Endothelial cell of umbilical vein (primary cell): ENCODE measurements at regions not wholly inside any gene's neighbourhood (a gene's known extent, or its start where the extent isn't known, plus 50 kb on each side); places are given as distances from the start of the nearest gene placed in this dataset.

ENCODE experiments used
- BruUV-seq: library from RNA; stranded (reverse); fragments of 400-500 nt; replicated peaks from 2 replicates; lab custom pipeline; 2021; lab: Mats Ljungman, UMichigan
- CTCF ChIA-PET: fragments of 300-600, 350-600 bp; sonication (Branson Sonifier 250); formaldehyde crosslinking; loops from one replicate; lab custom pipeline; 2021; ENCODE audit warnings: antibody characterized with exemption, inconsistent platforms; lab: Charles Lee
- POLR2A ChIA-PET: fragments of 300-600, 350-600 bp; sonication (Branson Sonifier 250); formaldehyde crosslinking; loops from one replicate; lab custom pipeline; 2021; ENCODE audit warnings: antibody characterized with exemption, inconsistent platforms; lab: Charles Lee
- DNase-seq: peaks from one replicate; pipeline ENCODE4 v3.0.0-alpha.2; 2011; ENCODE audit warnings: low read depth, low spot score
- FAIRE-seq: peaks from 2 replicates; lab custom pipeline; 2011; peaks lifted over from hg19 to GRCh38; lab: Jason Lieb, UNC
- H2AFZ ChIP-seq: 2 replicates; pipeline ENCODE4 v1.6.0; 2012; ENCODE audit warnings: low read depth, low read length, control low read depth, inconsistent platforms
- H3K27ac ChIP-seq: 2 replicates; pipeline ENCODE4 v1.5.1; 2011; ENCODE audit warnings: low read depth, mild to moderate bottlenecking, control low read depth, low read length, moderate library complexity; ENCODE audit not compliant: insufficient read depth
- H3K27me3 ChIP-seq, 2 experiments: 2 replicates each; pipeline versions ENCODE4 v1.6.0 to v1.6.1; 2011; ENCODE audit warnings: low read length in 2 of 2, mixed read lengths in 1 of 2; ENCODE audit not compliant: control insufficient read depth in 2 of 2, insufficient read depth in 2 of 2
- H3K36me3 ChIP-seq, 2 experiments: 2 replicates in 1 of 2; 3 replicates in 1 of 2; pipeline ENCODE4 v1.5.1; 2011; ENCODE audit warnings: low read length in 2 of 2, mild to moderate bottlenecking in 1 of 2, moderate library complexity in 1 of 2; ENCODE audit not compliant: control insufficient read depth in 2 of 2, insufficient read depth in 2 of 2; ENCODE audit errors: extremely low read depth in 1 of 2
- H3K4me1 ChIP-seq: 3 replicates; pipeline ENCODE4 v1.5.1; 2011; ENCODE audit warnings: mild to moderate bottlenecking, low read length; ENCODE audit not compliant: control insufficient read depth, insufficient read depth; ENCODE audit errors: extremely low read depth
- H3K4me2 ChIP-seq: 2 replicates; pipeline ENCODE4 v1.6.1; 2011; ENCODE audit warnings: low read length, control low read depth, mixed read lengths; ENCODE audit not compliant: insufficient read depth
- H3K4me3 ChIP-seq, 3 experiments: fragments of 200-600 bp in 1 of 3; sonication (generic), shearing (Covaris generic) in 1 of 3; replicated peaks in 1 of 3; 2 replicates each; pipeline ENCODE4 v1.5.1; 2011 to 2016; ENCODE audit warnings: control low read depth in 3 of 3, low read length in 3 of 3, mild to moderate bottlenecking in 2 of 3, inconsistent platforms in 1 of 3, low read depth in 1 of 3, moderate library complexity in 1 of 3; ENCODE audit not compliant: insufficient read depth in 1 of 3
- H3K79me2 ChIP-seq: 2 replicates; pipeline ENCODE4 v1.6.0; 2012; ENCODE audit warnings: low read length, inconsistent platforms; ENCODE audit not compliant: control insufficient read depth, insufficient read depth
- H3K9ac ChIP-seq: replicated peaks from 2 replicates; pipeline ENCODE3; 2011; ENCODE audit warnings: low read length, control low read depth; ENCODE audit not compliant: insufficient read depth; ENCODE audit errors: extremely low read depth
- H3K9me1 ChIP-seq: replicated peaks from 3 replicates; pipeline ENCODE4 v1.6.0; 2011; ENCODE audit warnings: mild to moderate bottlenecking, low read length; ENCODE audit not compliant: control insufficient read depth, insufficient read depth; ENCODE audit errors: extremely low read depth
- H3K9me3 ChIP-seq: replicated peaks from 2 replicates; pipeline ENCODE4 v1.5.1; 2012; ENCODE audit warnings: low read length, inconsistent platforms; ENCODE audit not compliant: control insufficient read depth, insufficient read depth
- H4K20me1 ChIP-seq: replicated peaks from 2 replicates; pipeline ENCODE3; 2011; ENCODE audit warnings: mild to moderate bottlenecking, low read length; ENCODE audit not compliant: control insufficient read depth, insufficient read depth; ENCODE audit errors: extremely low read depth
- EZH2 ChIP-seq: IDR thresholded peaks from 2 replicates; pipeline ENCODE4 v1.6.1; 2012; ENCODE audit warnings: borderline replicate concordance, low read depth, mild to moderate bottlenecking, moderate library complexity, low read length, inconsistent platforms; ENCODE audit not compliant: severe bottlenecking
- FOS ChIP-seq: IDR thresholded peaks from 2 replicates; pipeline ENCODE4 v1.6.1; 2011; ENCODE audit warnings: mild to moderate bottlenecking, low read length, moderate library complexity, borderline replicate concordance; ENCODE audit not compliant: insufficient read depth
- GATA2 ChIP-seq: IDR thresholded peaks from 2 replicates; pipeline ENCODE4 v1.7.0; 2011; ENCODE audit warnings: low read depth, mild to moderate bottlenecking, moderate library complexity, mixed read lengths, low read length; ENCODE audit not compliant: insufficient read length, insufficient read depth
- JUN ChIP-seq: IDR thresholded peaks from 2 replicates; pipeline ENCODE4 v1.6.1; 2011; ENCODE audit warnings: borderline replicate concordance, low read depth; ENCODE audit not compliant: insufficient read length, insufficient read depth
- MYC ChIP-seq: IDR thresholded peaks from one replicate; pipeline ENCODE4 v1.6.1; 2011; ENCODE audit warnings: mild to moderate bottlenecking, low read depth, low read length
- POLR2A ChIP-seq: IDR thresholded peaks from 2 replicates; pipeline ENCODE4 v1.6.1; 2012; ENCODE audit warnings: low read depth, mild to moderate bottlenecking, control low read depth, low read length
- POLR2AphosphoS5 ChIP-seq: IDR thresholded peaks from 2 replicates; pipeline ENCODE4 v1.6.1; 2012; ENCODE audit warnings: low read depth, mild to moderate bottlenecking, control low read depth, low read length, moderate library complexity; ENCODE audit not compliant: insufficient read depth
- dilution Hi-C: fragments of 300-500 bp; cut with MboI; formaldehyde crosslinking; loops from one replicate; pipeline ENCODE4 v1.15.0; 2019; ENCODE audit warnings: low sequenced_read_pairs; ENCODE audit not compliant: extremely low pct_ligation_motif_present
- intact Hi-C: fragments of 100-400 bp; cut with micrococcal nuclease; formaldehyde crosslinking; loops from one replicate; pipeline ENCODE4 v1.10.0; 2022
- TF ChIP-seq, protein P1 (sequence below), 2 donors: IDR thresholded peaks; 1 replicate in 1 of 2; 2 replicates in 1 of 2; pipeline ENCODE4 v1.5.1; 2011; ENCODE audit warnings: low read length in 2 of 2, mild to moderate bottlenecking in 2 of 2, moderate library complexity in 2 of 2, control low read depth in 1 of 2, inconsistent platforms in 1 of 2, low read depth in 1 of 2; ENCODE audit not compliant: insufficient read depth in 1 of 2; ENCODE audit errors: extremely low read depth in 1 of 2
- TF ChIP-seq, protein P2 (sequence below): IDR thresholded peaks from 2 replicates; pipeline ENCODE4 v1.6.1; 2011; ENCODE audit not compliant: insufficient read depth, insufficient read length

DNA sequence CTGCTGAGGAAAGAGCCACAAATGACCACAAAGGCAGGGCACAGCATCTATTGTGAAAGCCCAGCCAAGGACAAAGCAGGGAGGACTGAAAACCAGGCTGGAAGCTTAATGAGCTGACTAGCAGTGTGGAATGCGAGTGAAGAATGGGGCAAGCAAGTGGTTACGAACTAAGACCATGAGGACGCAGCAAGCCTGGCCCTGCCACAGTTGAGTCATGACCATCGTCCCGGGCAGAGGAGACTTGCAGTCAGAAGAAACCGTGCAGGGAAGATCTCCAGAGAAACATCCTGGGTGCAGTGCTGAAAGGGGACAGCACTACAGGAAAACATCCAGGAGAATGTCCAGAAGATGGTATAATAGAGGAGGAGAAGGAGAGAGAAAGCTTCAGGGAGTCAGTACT is 120.5 kb upstream of the GYPC start:
- CTCF ChIA-PET: no interaction called here

More for the DNA sequence above, 120.5 kb upstream of the GYPC start:
- H4K20me1 ChIP-seq: no peaks in the 10 kb centered on the region
- DNase-seq (no peak), FAIRE-seq (no peak)
- H3K27ac ChIP-seq: no peak overlapping the region
- H3K9me1 ChIP-seq: no peaks in the 10 kb centered on the region
- no peak overlapping the region for H3K4me2 ChIP-seq
- no peaks in the 10 kb centered on the region for H3K27me3 ChIP-seq
- TF ChIP-seq, protein P1, sequence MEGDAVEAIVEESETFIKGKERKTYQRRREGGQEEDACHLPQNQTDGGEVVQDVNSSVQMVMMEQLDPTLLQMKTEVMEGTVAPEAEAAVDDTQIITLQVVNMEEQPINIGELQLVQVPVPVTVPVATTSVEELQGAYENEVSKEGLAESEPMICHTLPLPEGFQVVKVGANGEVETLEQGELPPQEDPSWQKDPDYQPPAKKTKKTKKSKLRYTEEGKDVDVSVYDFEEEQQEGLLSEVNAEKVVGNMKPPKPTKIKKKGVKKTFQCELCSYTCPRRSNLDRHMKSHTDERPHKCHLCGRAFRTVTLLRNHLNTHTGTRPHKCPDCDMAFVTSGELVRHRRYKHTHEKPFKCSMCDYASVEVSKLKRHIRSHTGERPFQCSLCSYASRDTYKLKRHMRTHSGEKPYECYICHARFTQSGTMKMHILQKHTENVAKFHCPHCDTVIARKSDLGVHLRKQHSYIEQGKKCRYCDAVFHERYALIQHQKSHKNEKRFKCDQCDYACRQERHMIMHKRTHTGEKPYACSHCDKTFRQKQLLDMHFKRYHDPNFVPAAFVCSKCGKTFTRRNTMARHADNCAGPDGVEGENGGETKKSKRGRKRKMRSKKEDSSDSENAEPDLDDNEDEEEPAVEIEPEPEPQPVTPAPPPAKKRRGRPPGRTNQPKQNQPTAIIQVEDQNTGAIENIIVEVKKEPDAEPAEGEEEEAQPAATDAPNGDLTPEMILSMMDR (IDR thresholded peaks at IDR 0.05; ENCODE audit: extremely low read depth in 1 of 2, insufficient read depth in 1 of 2, low read depth in 1 of 2, low read length in 2 of 2): no peak
- no peak for TF ChIP-seq MYC
- no peak for TF ChIP-seq POLR2A
- TF ChIP-seq JUN: no peak
- TF ChIP-seq, protein P2, sequence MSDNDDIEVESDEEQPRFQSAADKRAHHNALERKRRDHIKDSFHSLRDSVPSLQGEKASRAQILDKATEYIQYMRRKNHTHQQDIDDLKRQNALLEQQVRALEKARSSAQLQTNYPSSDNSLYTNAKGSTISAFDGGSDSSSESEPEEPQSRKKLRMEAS: no peak
- no peak for TF ChIP-seq EZH2
- no peak for TF ChIP-seq POLR2AphosphoS5
- no peak for TF ChIP-seq FOS
- no peak for TF ChIP-seq GATA2
- no peak overlapping the region for H3K4me3 ChIP-seq
- dilution Hi-C loops (no loop called here), intact Hi-C loops (no loop called here)
- no peaks in the 10 kb centered on the region for H3K4me1 ChIP-seq
- POLR2A ChIA-PET: no interaction called here
- no peak overlapping the region for H3K9ac ChIP-seq
- H2AFZ ChIP-seq: no peak overlapping the region
- H3K79me2 ChIP-seq: no peaks in the 10 kb centered on the region
- no peaks in the 10 kb centered on the region for H3K36me3 ChIP-seq
- BruUV-seq: no TSS peak
- peaks cover 3% of the 10 kb centered on the region for H3K9me3 ChIP-seq
